GM10248 (cell line): ENCODE measurements at regions not wholly inside any gene's neighbourhood (a gene's known extent, or its start where the extent isn't known, plus 50 kb on each side); places are given as distances from the start of the nearest gene placed in this dataset.

ENCODE experiments used
- CTCF ChIA-PET: fragments of 300-600 bp; sonication (Branson Sonifier 250); formaldehyde crosslinking; extraction: SDS; loops from one replicate; lab custom pipeline; 2021; ENCODE audit warnings: antibody characterized with exemption; lab: Yijun Ruan, JAX
- POLR2A ChIA-PET: fragments of 350-650 bp; sonication (Branson Sonifier 250); formaldehyde crosslinking; extraction: SDS; loops from one replicate; lab custom pipeline; 2020; ENCODE audit warnings: antibody characterized with exemption; lab: Yijun Ruan, JAX
- DNase-seq: peaks from one replicate; pipeline ENCODE4 v3.0.0; 2012; ENCODE audit errors: extremely low spot score
- TF ChIP-seq, protein P1 (sequence below): IDR thresholded peaks from 2 replicates; pipeline ENCODE4 v1.5.1; 2012; ENCODE audit warnings: mild to moderate bottlenecking, low read depth; ENCODE audit errors: extremely low read depth, missing control alignments, control extremely low read depth

DNA sequence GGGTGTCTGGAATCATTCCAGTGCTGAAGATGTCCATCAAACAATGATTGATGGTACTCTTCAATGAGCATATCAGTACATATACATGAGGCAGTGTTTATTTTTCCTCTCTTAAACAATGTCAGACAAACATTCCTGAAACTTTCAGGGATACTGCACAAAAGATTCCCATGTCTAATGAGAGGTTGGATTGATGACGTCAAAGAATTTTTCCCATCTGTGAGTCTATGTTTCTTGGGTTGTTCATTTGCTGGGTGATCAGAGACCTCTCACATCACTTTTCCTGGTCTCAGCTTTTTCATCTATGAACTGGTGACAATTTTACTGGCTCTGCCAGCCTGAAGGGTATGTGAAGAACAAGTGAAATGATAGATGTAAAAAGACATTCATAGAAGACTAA lies 325.5 kb downstream of the EN1 start:
- ChIA-PET CTCF (interaction anchor here (1.2 kb wide), 1 partner anchor 15 kb away, joined by 3 read pairs; no protein-coding TSS in a partner anchor), POLR2A (no interaction called here)
- DNase-seq = no peak
- TF ChIP-seq, protein P1, sequence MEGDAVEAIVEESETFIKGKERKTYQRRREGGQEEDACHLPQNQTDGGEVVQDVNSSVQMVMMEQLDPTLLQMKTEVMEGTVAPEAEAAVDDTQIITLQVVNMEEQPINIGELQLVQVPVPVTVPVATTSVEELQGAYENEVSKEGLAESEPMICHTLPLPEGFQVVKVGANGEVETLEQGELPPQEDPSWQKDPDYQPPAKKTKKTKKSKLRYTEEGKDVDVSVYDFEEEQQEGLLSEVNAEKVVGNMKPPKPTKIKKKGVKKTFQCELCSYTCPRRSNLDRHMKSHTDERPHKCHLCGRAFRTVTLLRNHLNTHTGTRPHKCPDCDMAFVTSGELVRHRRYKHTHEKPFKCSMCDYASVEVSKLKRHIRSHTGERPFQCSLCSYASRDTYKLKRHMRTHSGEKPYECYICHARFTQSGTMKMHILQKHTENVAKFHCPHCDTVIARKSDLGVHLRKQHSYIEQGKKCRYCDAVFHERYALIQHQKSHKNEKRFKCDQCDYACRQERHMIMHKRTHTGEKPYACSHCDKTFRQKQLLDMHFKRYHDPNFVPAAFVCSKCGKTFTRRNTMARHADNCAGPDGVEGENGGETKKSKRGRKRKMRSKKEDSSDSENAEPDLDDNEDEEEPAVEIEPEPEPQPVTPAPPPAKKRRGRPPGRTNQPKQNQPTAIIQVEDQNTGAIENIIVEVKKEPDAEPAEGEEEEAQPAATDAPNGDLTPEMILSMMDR = no peak

DNA sequence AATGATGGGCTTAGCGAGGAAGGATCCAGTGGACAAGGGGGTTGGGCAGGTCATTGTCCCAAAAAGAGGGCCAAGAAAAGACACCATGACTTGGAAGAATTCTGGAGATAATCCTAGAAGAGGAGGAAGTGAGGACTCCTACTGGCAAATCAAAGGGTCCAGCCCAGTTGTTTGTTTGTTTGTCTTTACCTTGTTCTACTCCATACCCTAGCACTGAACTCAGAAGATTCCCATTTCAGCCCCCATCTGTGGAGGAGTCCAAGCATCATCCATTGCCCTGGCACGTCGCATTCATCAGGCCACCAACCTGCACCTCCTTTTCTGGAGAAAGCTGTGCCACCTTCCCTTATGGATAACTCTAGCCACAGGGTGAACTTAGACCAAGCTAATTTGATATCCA lies 326.2 kb downstream of the EN1 start:
- TF ChIP-seq, protein P1 = no peak
- no peak for DNase-seq
- ChIA-PET POLR2A (no interaction called here), CTCF (interaction anchor here (1.2 kb wide), 1 partner anchor 14 kb away, joined by 3 read pairs; no protein-coding TSS in a partner anchor)

DNA sequence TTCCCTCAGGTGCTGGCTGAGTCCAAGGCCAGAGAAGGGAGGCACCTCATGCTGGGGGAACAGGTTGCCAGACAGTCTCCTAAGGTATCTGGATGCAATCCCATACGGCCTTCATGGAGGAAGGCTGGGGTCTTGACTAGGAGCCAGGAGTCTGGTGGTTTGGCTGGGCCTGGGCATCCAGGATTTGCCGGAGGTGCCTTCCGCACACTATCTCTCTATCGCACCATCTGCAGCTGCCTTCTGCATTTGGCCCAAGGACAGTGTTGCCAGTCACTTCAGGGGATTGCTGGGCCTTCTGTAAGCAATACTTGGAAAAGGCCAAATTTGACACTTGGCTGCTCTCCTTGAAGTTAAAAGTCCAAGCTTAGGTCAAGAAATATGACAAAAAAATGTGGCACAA lies 327.2 kb downstream of the EN1 start:
- TF ChIP-seq, protein P1 = no peak
- ChIA-PET POLR2A (no interaction called here), CTCF (no interaction called here)
- DNase-seq = no peak

DNA sequence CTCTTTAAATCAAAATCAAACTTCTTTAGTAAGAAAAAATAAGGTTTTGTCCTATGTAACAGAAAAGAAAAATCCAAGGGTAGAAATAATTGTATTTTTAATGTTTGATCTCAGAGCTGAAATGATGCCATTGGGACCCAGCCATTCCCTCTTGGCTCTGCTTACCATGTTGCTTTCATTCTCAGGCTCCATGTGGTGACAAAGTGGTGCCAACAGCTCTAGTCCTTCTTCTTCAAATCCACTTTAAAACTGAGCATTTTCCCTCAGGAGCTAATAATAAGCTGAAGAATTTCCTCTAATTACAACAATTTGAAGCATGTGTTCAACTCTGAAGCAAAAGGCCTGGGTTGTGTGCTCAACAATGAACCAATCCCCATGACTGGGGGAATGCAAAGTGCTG lies 327.9 kb downstream of the EN1 start:
- TF ChIP-seq, protein P1 = no peak
- no peak for DNase-seq
- ChIA-PET POLR2A (no interaction called here), CTCF (interaction anchor here (0.8 kb wide), 2 partner anchors 15 to 25 kb away, joined by 3 read pairs; no protein-coding TSS in a partner anchor)

DNA sequence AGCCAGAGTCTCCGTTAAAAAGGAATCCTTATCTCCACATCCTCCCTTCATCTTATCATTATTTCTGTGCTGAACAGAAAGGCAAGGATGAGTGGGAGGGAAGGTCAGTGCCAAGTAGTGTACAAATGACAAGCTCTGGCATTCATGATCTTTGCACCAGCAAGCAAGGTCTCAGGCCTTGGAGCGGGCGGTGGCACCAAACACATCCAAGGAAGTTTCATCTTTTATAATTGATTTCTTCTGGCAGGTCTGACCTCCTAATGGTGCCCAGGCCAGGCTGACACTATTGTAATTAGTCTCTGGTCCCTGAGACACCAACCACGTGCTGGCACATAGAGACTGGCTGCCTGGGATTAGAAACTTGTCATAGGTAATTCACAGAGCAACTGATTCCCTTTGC lies 336.6 kb downstream of the EN1 start:
- no peak for DNase-seq
- CTCF ChIA-PET = no interaction called here
- TF ChIP-seq, protein P1 = no peak
- POLR2A ChIA-PET = no interaction called here

DNA sequence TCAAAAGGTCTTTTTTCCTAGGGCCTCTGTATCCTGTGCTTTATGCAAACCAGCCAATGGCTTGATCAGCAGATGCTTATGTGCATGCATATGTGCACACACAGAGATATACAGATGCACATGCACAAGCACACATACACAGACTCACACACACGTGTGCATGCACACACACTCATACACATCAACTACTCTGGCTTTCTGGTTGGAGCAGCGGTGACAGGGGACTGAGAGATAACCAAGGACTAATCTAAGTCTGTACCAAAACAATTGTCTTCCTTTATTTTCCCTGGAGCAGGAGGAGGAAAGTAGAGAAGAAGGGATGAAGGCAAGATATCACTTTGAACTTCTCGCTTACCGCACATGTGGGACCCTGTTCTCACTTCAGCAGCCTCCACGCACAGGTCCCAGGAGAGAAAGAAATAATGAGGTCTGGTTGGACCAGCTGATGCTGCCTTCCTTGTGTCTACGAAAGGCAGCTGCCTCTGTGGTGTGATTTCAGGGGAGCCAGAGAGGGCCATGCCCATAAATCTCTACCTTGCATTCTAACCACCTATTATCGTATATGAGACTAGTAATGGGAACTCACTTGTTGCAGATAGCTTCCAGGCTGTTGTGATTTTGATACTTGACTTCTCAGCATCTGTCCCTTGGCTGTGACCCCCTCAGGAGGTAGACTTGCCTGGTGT lies 338.0 kb downstream of the EN1 start:
- no peak for DNase-seq
- TF ChIP-seq, protein P1 = no peak
- POLR2A ChIA-PET = no interaction called here
- CTCF ChIA-PET = no interaction called here
